ENCODE measurements at regions not wholly inside any gene's neighbourhood (a gene's known extent, or its start where the extent isn't known, plus 50 kb on each side); places are given as distances from the start of the nearest gene placed in this dataset.

DNA sequence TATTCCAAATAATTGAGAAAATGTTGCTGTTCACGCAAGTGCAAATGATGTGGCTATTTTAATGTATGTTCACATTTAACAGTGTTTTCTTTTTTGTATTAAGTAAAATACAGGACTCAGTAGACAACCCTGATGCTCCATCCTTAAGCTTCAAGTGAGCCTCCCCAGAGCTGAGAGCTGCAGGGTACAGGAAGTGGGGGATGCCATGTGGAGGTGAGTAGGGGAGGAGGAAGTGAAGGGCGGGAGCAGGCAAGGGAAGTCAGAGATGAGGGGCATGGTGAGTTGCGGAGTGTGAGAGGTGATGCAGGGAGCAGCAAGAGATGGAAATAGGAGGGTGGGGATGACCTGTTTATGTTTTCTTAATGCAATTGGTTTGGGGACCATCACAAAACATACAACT is 711.0 kb downstream of the UQCRFS1 start:
- H3K14ac ChIP-seq (ENCODE audit: insufficient read depth, low read length) = no peak overlapping the region
- no peaks in the 10 kb centered on the region for H4K20me1 ChIP-seq (ENCODE audit: control insufficient read depth, insufficient read depth, insufficient read length)
- no peaks in the 10 kb centered on the region for H3K9me3 ChIP-seq (ENCODE audit: control insufficient read depth, low read depth, low read length)
- no peak for DNase-seq
- Mint-ChIP-seq H3K9me3 (no peaks in the 10 kb centered on the region), H3K4me3 (no peak overlapping the region), H3K36me3 (ENCODE audit: insufficient read depth in 1 of 3, low read depth in 3 of 3) (no peaks in the 10 kb centered on the region; a peak in 1 of 7 replicates), H3K4me1 (peaks cover 18 to 21% of the 10 kb centered on the region in 2 experiments), H3K27me3 (ENCODE audit: low read depth) (peaks cover 4% of the 10 kb centered on the region), H3K27ac (no peak overlapping the region; a peak in 1 of 7 replicates)
- H3K27ac ChIP-seq (ENCODE audit: insufficient read length, low read depth, low read length) = no peak overlapping the region
- H3K23ac ChIP-seq (ENCODE audit: insufficient read length, low read depth, low read length) = no peak overlapping the region
- no peak overlapping the region for H2BK12ac ChIP-seq (ENCODE audit: insufficient read length, low read depth, low read length)
- no peak overlapping the region for H2BK120ac ChIP-seq (ENCODE audit: low read depth, low read length, poor library complexity, severe bottlenecking)
- H3T11ph ChIP-seq (ENCODE audit: low read length) = no peak overlapping the region
- peaks cover 3% of the 10 kb centered on the region; the same call in 1 of the 2 replicates for H3K4me1 ChIP-seq (ENCODE audit: insufficient read depth, low read length)
- no peaks in the 10 kb centered on the region for H3K79me2 ChIP-seq (ENCODE audit: insufficient read depth, low read length)
- no peak overlapping the region for H2BK20ac ChIP-seq (ENCODE audit: low read depth, low read length, poor library complexity, severe bottlenecking)
- no peaks in the 10 kb centered on the region for H3K23me2 ChIP-seq (ENCODE audit: insufficient read length, low read depth, low read length, poor library complexity, severe bottlenecking)
- H2BK5ac ChIP-seq (ENCODE audit: insufficient read length, low read length) = no peak overlapping the region
- H4K91ac ChIP-seq (ENCODE audit: insufficient read length, low read depth, low read length) = no peak overlapping the region
- TF ChIP-seq, protein P1, sequence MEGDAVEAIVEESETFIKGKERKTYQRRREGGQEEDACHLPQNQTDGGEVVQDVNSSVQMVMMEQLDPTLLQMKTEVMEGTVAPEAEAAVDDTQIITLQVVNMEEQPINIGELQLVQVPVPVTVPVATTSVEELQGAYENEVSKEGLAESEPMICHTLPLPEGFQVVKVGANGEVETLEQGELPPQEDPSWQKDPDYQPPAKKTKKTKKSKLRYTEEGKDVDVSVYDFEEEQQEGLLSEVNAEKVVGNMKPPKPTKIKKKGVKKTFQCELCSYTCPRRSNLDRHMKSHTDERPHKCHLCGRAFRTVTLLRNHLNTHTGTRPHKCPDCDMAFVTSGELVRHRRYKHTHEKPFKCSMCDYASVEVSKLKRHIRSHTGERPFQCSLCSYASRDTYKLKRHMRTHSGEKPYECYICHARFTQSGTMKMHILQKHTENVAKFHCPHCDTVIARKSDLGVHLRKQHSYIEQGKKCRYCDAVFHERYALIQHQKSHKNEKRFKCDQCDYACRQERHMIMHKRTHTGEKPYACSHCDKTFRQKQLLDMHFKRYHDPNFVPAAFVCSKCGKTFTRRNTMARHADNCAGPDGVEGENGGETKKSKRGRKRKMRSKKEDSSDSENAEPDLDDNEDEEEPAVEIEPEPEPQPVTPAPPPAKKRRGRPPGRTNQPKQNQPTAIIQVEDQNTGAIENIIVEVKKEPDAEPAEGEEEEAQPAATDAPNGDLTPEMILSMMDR (conservative IDR thresholded peaks at IDR 0.05) = no peak
- H3K4ac ChIP-seq (ENCODE audit: low read depth, low read length) = no peak overlapping the region
- H3K4me2 ChIP-seq (ENCODE audit: insufficient read depth, insufficient read length, low read length) = no peak overlapping the region
- no peak overlapping the region for H3K9ac ChIP-seq (ENCODE audit: extremely low read depth, insufficient read length, low read length)
- no peak overlapping the region for H2AFZ ChIP-seq (ENCODE audit: low read length)
- H4K5ac ChIP-seq (ENCODE audit: insufficient read length, low read depth, low read length) = no peak overlapping the region
- no peak overlapping the region for H4K8ac ChIP-seq (replicated peaks; ENCODE audit: insufficient read length, low read depth, low read length)
- H2AK5ac ChIP-seq (ENCODE audit: insufficient read length, low read length) = no peak overlapping the region
- no peaks in the 10 kb centered on the region for H3K79me1 ChIP-seq (ENCODE audit: insufficient read depth, low read depth, low read length, poor library complexity, severe bottlenecking)
- no peak overlapping the region for H3K56ac ChIP-seq (ENCODE audit: insufficient read length, low read depth, low read length)
- WGBS (ENCODE audit: extremely low coverage, insufficient read length, low lambda C conversion rate) = no CpG with 5 or more reads among the region's 3 CpGs
- no peaks in the 10 kb centered on the region for H3K27me3 ChIP-seq (ENCODE audit: insufficient read depth, low read length)
- H2BK15ac ChIP-seq (ENCODE audit: low read depth, low read length) = no peak overlapping the region
- H3K18ac ChIP-seq (ENCODE audit: insufficient read length, low read depth, low read length) = no peak overlapping the region
